ENCODE measurements at regions not wholly inside any gene's neighbourhood (a gene's known extent, or its start where the extent isn't known, plus 50 kb on each side); places are given as distances from the start of the nearest gene placed in this dataset.

- Mint-ChIP-seq H3K9me3 (no peaks in the 10 kb centered on the region), H3K36me3 (ENCODE audit: low read depth) (no peaks in the 10 kb centered on the region), H3K4me3 (no peak overlapping the region), H3K27ac (no peak overlapping the region), H3K4me1 (no peaks in the 10 kb centered on the region), H3K27me3 (ENCODE audit: low read depth, poor library complexity) (peaks cover 3% of the 10 kb centered on the region)
- DNase-seq: no peak
- no peak for TF ChIP-seq CTCF (IDR thresholded peaks at IDR 0.05)
Observed at GRCh38 chr7:145520284-145520683, 596.3 kb upstream of the CNTNAP2 start.

- no peak overlapping the region for H3K4me3 Mint-ChIP-seq
- peaks cover 8% of the 10 kb centered on the region for H3K9me3 Mint-ChIP-seq
- no peak for TF ChIP-seq CTCF (IDR thresholded peaks at IDR 0.05)
- H3K27ac Mint-ChIP-seq: no peak overlapping the region
- H3K27me3 Mint-ChIP-seq (ENCODE audit: low read depth, poor library complexity): peaks cover 4% of the 10 kb centered on the region
- no peak for DNase-seq
- H3K36me3 Mint-ChIP-seq (ENCODE audit: low read depth): no peaks in the 10 kb centered on the region
- H3K4me1 Mint-ChIP-seq: no peaks in the 10 kb centered on the region
Observed at GRCh38 chr7:145511004-145511403, 605.6 kb upstream of the CNTNAP2 start.

- no peaks in the 10 kb centered on the region for H3K9me3 Mint-ChIP-seq
- H3K36me3 Mint-ChIP-seq (ENCODE audit: low read depth): no peaks in the 10 kb centered on the region
- no peak overlapping the region for H3K27ac Mint-ChIP-seq
Observed at GRCh38 chr7:145497911-145498525, 618.6 kb upstream of the CNTNAP2 start.

GRCh38 chr7:145490356-145490755 is 626.2 kb upstream of the CNTNAP2 start:
- DNase-seq: no peak
- no peaks in the 10 kb centered on the region for H3K4me1 Mint-ChIP-seq
- no peak for TF ChIP-seq CTCF (IDR thresholded peaks at IDR 0.05)
- peaks cover 15% of the 10 kb centered on the region for H3K9me3 Mint-ChIP-seq
- no peaks in the 10 kb centered on the region for H3K36me3 Mint-ChIP-seq (ENCODE audit: low read depth)
- no peak overlapping the region for H3K4me3 Mint-ChIP-seq
- no peak overlapping the region for H3K27ac Mint-ChIP-seq
- H3K27me3 Mint-ChIP-seq (ENCODE audit: low read depth, poor library complexity): peaks cover 2% of the 10 kb centered on the region

More at GRCh38 chr7:145497911-145498525, 618.6 kb upstream of the CNTNAP2 start:
- no peak for DNase-seq
- H3K27me3 Mint-ChIP-seq (ENCODE audit: low read depth, poor library complexity): no peaks in the 10 kb centered on the region
- no peak for TF ChIP-seq CTCF (IDR thresholded peaks at IDR 0.05)
- no peak overlapping the region for H3K4me3 Mint-ChIP-seq
- no peaks in the 10 kb centered on the region for H3K4me1 Mint-ChIP-seq

- peaks cover 2% of the 10 kb centered on the region for H3K27me3 Mint-ChIP-seq (ENCODE audit: low read depth, poor library complexity)
Observed at GRCh38 chr7:145489609-145490008, 627.0 kb upstream of the CNTNAP2 start.

More at GRCh38 chr7:145489609-145490008, 627.0 kb upstream of the CNTNAP2 start:
- DNase-seq: no peak
- TF ChIP-seq CTCF (IDR thresholded peaks at IDR 0.05): no peak
- Mint-ChIP-seq H3K27ac (no peak overlapping the region), H3K4me3 (no peak overlapping the region), H3K9me3 (peaks cover 15% of the 10 kb centered on the region), H3K4me1 (no peaks in the 10 kb centered on the region), H3K36me3 (ENCODE audit: low read depth) (no peaks in the 10 kb centered on the region)

All from nephron progenitor cell (in vitro differentiated cells).